ENCODE measurements at regions not wholly inside any gene's neighbourhood (a gene's known extent, or its start where the extent isn't known, plus 50 kb on each side); places are given as distances from the start of the nearest gene placed in this dataset.

- ATAC-seq (no peak), DNase-seq (ENCODE audit: low spot score) (no peak)
- TF ChIP-seq ZNF416 (CRISPR knock-in tag; IDR thresholded peaks at IDR 0.05) (no peak), ZNF317 (CRISPR knock-in tag; IDR thresholded peaks at IDR 0.05; ENCODE audit: borderline replicate concordance, low read depth) (no peak)
- POLR2A ChIA-PET: no interaction called here
- CTCF ChIA-PET: interaction anchor here (0.9 kb wide), 1 partner anchor 18 kb away, joined by 4 read pairs; no protein-coding TSS in a partner anchor
- no peaks in the 10 kb centered on the region for H3K9me3 Mint-ChIP-seq
- no peaks in the 10 kb centered on the region for H3K27me3 Mint-ChIP-seq (ENCODE audit: low read depth)
- no peaks in the 10 kb centered on the region for H3K36me3 Mint-ChIP-seq
- peaks cover 7% of the 10 kb centered on the region; the same call in 1 of the 2 replicates for H3K4me1 Mint-ChIP-seq
- no peak overlapping the region for H3K27ac Mint-ChIP-seq
- no peak overlapping the region for H3K4me3 Mint-ChIP-seq
These were observed 97.0 kb upstream of the PTPRM start for GRCh38 chr18:7470101-7470500.

DNA sequence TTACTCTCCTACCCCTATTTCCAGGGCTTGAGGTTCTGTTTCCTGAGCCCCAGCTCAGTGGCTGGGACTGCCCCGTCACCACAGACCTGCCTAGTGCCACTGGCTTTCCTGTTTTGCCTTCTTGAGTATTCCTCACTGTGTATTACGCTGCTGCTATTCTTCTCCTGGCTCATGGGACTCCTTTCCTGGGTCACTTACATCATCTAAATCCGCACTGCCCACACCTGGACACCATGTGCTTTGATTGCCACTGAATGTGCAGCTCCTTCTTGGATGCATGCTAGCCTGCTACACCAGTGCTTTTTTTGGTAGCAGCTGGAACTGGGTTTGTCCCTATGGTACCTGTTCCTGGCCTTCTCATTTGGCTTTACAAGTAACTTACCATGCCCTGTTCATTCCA is 96.6 kb upstream of the PTPRM start:
- CTCF ChIA-PET: interaction anchor here (0.9 kb wide), 1 partner anchor 18 kb away, joined by 4 read pairs; no protein-coding TSS in a partner anchor

More for the DNA sequence above, 96.6 kb upstream of the PTPRM start:
- H3K27ac Mint-ChIP-seq: no peak overlapping the region
- no peak for TF ChIP-seq ZNF232 (CRISPR knock-in tag; IDR thresholded peaks at IDR 0.05)
- no peak for TF ChIP-seq AR (CRISPR knock-in tag; IDR thresholded peaks at IDR 0.05)
- no peak for TF ChIP-seq RORB (CRISPR knock-in tag; IDR thresholded peaks at IDR 0.05)
- TF ChIP-seq NFATC4 (CRISPR knock-in tag; IDR thresholded peaks at IDR 0.05): no peak
- TF ChIP-seq, protein P1, sequence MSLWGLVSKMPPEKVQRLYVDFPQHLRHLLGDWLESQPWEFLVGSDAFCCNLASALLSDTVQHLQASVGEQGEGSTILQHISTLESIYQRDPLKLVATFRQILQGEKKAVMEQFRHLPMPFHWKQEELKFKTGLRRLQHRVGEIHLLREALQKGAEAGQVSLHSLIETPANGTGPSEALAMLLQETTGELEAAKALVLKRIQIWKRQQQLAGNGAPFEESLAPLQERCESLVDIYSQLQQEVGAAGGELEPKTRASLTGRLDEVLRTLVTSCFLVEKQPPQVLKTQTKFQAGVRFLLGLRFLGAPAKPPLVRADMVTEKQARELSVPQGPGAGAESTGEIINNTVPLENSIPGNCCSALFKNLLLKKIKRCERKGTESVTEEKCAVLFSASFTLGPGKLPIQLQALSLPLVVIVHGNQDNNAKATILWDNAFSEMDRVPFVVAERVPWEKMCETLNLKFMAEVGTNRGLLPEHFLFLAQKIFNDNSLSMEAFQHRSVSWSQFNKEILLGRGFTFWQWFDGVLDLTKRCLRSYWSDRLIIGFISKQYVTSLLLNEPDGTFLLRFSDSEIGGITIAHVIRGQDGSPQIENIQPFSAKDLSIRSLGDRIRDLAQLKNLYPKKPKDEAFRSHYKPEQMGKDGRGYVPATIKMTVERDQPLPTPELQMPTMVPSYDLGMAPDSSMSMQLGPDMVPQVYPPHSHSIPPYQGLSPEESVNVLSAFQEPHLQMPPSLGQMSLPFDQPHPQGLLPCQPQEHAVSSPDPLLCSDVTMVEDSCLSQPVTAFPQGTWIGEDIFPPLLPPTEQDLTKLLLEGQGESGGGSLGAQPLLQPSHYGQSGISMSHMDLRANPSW (CRISPR knock-in tag; conservative IDR thresholded peaks at IDR 0.05; ENCODE audit: low read depth): no peak
- no peak for TF ChIP-seq NR3C1 (CRISPR knock-in tag; conservative IDR thresholded peaks at IDR 0.05; ENCODE audit: low read depth)
- TF ChIP-seq, protein P2, sequence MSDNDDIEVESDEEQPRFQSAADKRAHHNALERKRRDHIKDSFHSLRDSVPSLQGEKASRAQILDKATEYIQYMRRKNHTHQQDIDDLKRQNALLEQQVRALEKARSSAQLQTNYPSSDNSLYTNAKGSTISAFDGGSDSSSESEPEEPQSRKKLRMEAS (CRISPR knock-in tag; IDR thresholded peaks at IDR 0.05): no peak
- TF ChIP-seq E2F1 (CRISPR knock-in tag; IDR thresholded peaks at IDR 0.05): no peak
- TF ChIP-seq ZNF671 (CRISPR knock-in tag; IDR thresholded peaks at IDR 0.05): no peak
- TF ChIP-seq ZSCAN18 (CRISPR knock-in tag; IDR thresholded peaks at IDR 0.05): no peak
- TF ChIP-seq SMAD4 (CRISPR knock-in tag; IDR thresholded peaks at IDR 0.05): no peak
- TF ChIP-seq, protein P3, sequence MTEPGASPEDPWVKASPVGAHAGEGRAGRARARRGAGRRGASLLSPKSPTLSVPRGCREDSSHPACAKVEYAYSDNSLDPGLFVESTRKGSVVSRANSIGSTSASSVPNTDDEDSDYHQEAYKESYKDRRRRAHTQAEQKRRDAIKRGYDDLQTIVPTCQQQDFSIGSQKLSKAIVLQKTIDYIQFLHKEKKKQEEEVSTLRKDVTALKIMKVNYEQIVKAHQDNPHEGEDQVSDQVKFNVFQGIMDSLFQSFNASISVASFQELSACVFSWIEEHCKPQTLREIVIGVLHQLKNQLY (CRISPR knock-in tag; IDR thresholded peaks at IDR 0.05): no peak
- TF ChIP-seq EMX1 (CRISPR knock-in tag; IDR thresholded peaks at IDR 0.05): no peak
- TF ChIP-seq TP53 (CRISPR knock-in tag; IDR thresholded peaks at IDR 0.05): no peak
- no peak for TF ChIP-seq RELA (CRISPR knock-in tag; IDR thresholded peaks at IDR 0.05; ENCODE audit: borderline replicate concordance)
- no peak for TF ChIP-seq ZBTB21 (CRISPR knock-in tag; IDR thresholded peaks at IDR 0.05; ENCODE audit: borderline replicate concordance)
- DNase-seq (ENCODE audit: low spot score) (no peak), ATAC-seq (no peak)
- H3K4me1 Mint-ChIP-seq: peaks cover 7% of the 10 kb centered on the region; the same call in 1 of the 2 replicates
- POLR2A ChIA-PET: no interaction called here
- no peak overlapping the region for H3K4me3 Mint-ChIP-seq
- no peaks in the 10 kb centered on the region for H3K36me3 Mint-ChIP-seq
- no peaks in the 10 kb centered on the region for H3K9me3 Mint-ChIP-seq
- H3K27me3 Mint-ChIP-seq (ENCODE audit: low read depth): no peaks in the 10 kb centered on the region
